Lung (tissue), 11 donors: ENCODE measurements at regions not wholly inside any gene's neighbourhood (a gene's known extent, or its start where the extent isn't known, plus 50 kb on each side); places are given as distances from the start of the nearest gene placed in this dataset.

Experiments
- ATAC-seq: fragments of 200-7000 bp; cut with Tn5 transposase; one replicate; pipeline ENCODE4 v1.9.1; 2020; ENCODE audit warnings: moderate number of reproducible peaks; ENCODE audit not compliant: insufficient read depth, low FRiP score
- DNase-seq, 3 donors: peaks; one replicate each; pipeline ENCODE4 v3.0.0-alpha.2; 2013 to 2017
- H3K27ac ChIP-seq, 2 donors: one replicate each; pipeline ENCODE4 v1.5.1; 2013; ENCODE audit warnings: mild to moderate bottlenecking in 2 of 2, moderate library complexity in 2 of 2, control low read depth in 1 of 2, inconsistent platforms in 1 of 2, low read depth in 1 of 2, low read length in 1 of 2
- H3K27me3 ChIP-seq, 3 donors: one replicate each; pipeline ENCODE4 v1.5.1; 2013; ENCODE audit warnings: low read length in 2 of 3; ENCODE audit not compliant: control insufficient read depth in 3 of 3, insufficient read depth in 3 of 3
- H3K36me3 ChIP-seq, 4 donors: one replicate each; pipeline ENCODE4 v1.5.1; 2013; ENCODE audit warnings: low read length in 4 of 4, mild to moderate bottlenecking in 1 of 4, moderate library complexity in 1 of 4; ENCODE audit not compliant: control insufficient read depth in 4 of 4, insufficient read depth in 4 of 4
- H3K4me1 ChIP-seq, 5 donors: one replicate each; pipeline ENCODE4 v1.5.1; 2013; ENCODE audit warnings: low read length in 5 of 5, mild to moderate bottlenecking in 2 of 5, moderate library complexity in 1 of 5; ENCODE audit not compliant: control insufficient read depth in 5 of 5, insufficient read depth in 5 of 5
- H3K4me3 ChIP-seq: one replicate; pipeline ENCODE4 v1.5.1; 2013; ENCODE audit warnings: mild to moderate bottlenecking, control low read depth, moderate library complexity
- H3K9ac ChIP-seq, 2 donors: one replicate each; pipeline ENCODE4 v1.5.1; 2013; ENCODE audit warnings: low read length in 2 of 2, control low read depth in 1 of 2; ENCODE audit not compliant: insufficient read depth in 1 of 2
- H3K9me3 ChIP-seq, 4 donors: one replicate each; pipeline ENCODE4 v1.5.1; 2013; ENCODE audit warnings: low read length in 3 of 4, mild to moderate bottlenecking in 1 of 4, moderate library complexity in 1 of 4; ENCODE audit not compliant: control insufficient read depth in 4 of 4, insufficient read depth in 3 of 4
- WGBS, 2 donors: extraction: QIAGEN DNeasy Blood & Tissue Kit; methylation state at CpG; one replicate each; pipeline ENCODE4 v1.1.7; 2013; 5-methylcytosine and 5-hydroxymethylcytosine counted together
- TF ChIP-seq, protein P1 (sequence below): IDR thresholded peaks from 2 replicates; pipeline ENCODE4 v1.5.1; 2012; ENCODE audit warnings: mild to moderate bottlenecking; ENCODE audit errors: control extremely low read depth, extremely low read depth
- donor health status: control.
- donor health status: control.
- donor health status: Bipolar disorder and iron deficiency.
- donor health status: healthy.
- donor health status: DM: yes; HTN: yes; CAD: no.

DNA sequence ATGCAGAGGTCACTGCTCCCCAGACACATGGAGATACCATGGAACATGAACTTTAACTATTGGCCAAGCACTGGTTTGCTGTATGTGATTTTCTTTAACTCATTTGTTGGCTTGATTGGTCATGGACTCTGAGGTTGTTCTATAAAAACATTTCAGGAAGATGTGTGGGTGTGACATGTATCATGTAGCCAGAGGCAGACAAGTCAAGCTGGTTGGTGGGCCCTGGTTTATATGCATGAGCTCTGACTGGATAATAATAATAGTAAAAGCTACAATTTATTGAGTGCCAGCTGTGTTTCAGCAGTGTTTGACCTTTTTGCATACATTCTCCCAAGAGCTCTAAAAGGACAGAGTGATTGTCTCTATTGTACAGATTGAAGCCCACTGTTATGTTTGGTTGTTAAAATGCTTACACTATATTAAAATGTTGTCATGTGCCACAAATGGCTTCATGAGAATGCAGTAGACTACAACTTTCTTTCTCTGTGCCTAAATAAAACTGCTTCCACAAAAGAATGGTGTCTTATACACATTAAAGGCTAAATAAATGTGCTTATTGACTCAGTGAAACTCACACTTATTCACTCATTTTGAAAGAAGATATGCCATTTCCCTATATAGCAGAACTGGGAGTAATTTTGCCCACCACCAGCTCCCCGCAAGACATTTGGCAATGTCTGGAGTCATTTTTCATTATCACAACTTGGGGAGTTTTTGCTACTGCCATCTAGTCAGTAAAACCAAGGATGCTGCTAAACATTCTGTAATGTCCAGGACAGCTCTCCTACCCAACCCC is 243.6 kb upstream of the NFE2L3 start:
- H3K9ac ChIP-seq = no peak overlapping the region
- WGBS, 2 donors = 92 to 96% methylated on average over 1 of the region's 1 CpG
- no peaks in the 10 kb centered on the region for H3K9me3 ChIP-seq
- peaks cover 0 to under 1% (median 0%) of the 10 kb centered on the region in 5 donors for H3K4me1 ChIP-seq
- no peak overlapping the region for H3K4me3 ChIP-seq
- H3K36me3 ChIP-seq = no peaks in the 10 kb centered on the region
- DNase-seq = no peak
- no peaks in the 10 kb centered on the region for H3K27me3 ChIP-seq
- ATAC-seq = no peak
- TF ChIP-seq, protein P1, sequence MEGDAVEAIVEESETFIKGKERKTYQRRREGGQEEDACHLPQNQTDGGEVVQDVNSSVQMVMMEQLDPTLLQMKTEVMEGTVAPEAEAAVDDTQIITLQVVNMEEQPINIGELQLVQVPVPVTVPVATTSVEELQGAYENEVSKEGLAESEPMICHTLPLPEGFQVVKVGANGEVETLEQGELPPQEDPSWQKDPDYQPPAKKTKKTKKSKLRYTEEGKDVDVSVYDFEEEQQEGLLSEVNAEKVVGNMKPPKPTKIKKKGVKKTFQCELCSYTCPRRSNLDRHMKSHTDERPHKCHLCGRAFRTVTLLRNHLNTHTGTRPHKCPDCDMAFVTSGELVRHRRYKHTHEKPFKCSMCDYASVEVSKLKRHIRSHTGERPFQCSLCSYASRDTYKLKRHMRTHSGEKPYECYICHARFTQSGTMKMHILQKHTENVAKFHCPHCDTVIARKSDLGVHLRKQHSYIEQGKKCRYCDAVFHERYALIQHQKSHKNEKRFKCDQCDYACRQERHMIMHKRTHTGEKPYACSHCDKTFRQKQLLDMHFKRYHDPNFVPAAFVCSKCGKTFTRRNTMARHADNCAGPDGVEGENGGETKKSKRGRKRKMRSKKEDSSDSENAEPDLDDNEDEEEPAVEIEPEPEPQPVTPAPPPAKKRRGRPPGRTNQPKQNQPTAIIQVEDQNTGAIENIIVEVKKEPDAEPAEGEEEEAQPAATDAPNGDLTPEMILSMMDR = no peak
- H3K27ac ChIP-seq = no peak overlapping the region

DNA sequence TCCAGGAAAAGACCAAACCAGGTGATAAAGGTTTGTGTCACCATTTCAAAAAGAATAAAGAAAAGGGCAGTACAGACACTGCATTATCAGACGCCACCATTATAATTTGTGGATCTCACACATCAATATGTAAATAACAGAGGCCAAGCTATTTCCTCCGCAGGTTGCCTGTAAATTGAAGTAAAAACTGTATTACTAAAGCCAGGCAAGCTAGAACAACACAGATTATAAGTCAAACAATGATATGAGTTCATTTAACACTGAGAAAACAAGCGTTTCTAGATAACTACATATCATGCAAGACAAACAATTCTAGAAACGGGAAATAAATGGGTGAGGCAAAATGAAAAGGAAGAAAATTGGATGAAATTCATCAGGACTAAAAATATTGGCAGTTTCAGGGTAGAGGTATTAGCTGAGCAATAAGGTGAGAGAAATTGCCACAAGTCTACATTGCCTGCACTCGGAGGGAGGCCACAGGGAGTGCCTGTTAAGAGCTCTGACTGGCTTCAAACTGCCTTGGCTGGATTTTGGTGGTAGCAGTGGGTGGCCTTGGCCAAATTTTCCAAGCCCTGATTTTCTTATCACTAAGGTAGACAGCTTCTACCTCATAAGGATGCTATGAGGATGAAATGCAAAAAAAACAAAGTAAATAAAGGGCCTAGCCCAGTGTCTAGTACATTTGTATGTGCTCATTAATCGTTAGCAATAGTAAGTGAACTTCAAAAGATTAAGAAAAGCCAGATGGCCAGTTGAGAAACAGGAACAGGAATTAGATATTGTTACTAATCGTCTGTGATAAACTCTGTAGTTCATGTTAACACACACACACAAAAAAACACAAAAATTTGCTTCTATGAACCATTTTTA is 240.0 kb upstream of the NFE2L3 start:
- ATAC-seq = no peak
- WGBS, 2 donors = 75 to 79% methylated on average over 7 of the region's 7 CpGs

DNA sequence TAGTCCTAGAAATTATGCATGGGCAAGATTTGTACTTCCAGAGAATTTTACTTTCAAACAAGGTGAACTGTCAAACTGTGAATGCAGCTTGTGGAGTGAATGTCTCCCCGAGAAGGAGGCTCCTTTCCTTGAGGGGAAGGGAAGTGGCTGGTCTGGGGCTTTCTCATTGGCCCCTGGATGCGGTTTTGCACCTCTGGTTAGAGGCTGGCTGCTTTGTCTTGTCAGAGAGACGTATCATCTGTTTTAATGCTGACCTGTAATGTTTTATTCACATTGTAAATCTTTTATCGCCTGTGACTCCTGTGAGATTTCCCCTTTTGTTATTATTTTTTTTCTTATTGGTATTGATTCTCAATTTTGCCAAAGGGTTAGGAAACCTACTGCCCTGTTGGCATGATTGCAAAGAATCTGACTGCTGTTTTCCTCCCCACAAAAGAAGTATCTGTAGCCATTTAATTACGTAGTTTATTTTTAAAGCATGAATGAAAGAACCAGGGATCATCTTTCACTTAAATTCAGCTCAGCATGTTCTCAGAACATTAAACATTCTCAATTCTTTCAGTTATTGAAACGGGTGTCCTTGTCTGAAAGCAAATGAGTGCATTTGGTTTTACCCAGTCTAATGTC is 238.3 kb upstream of the NFE2L3 start:
- no peak overlapping the region for H3K4me3 ChIP-seq
- peaks cover 0 to 12% (median 0%) of the 10 kb centered on the region in 5 donors for H3K4me1 ChIP-seq
- no peak overlapping the region for H3K9ac ChIP-seq
- DNase-seq (peak in 2 of 3 donors; percentile 50 to 53), ATAC-seq (no peak)
- no peaks in the 10 kb centered on the region for H3K36me3 ChIP-seq
- H3K27me3 ChIP-seq = no peaks in the 10 kb centered on the region
- 66 to 71% methylated on average over 6 of the region's 6 CpGs for WGBS, 2 donors
- no peaks in the 10 kb centered on the region for H3K9me3 ChIP-seq
- H3K27ac ChIP-seq = no peak overlapping the region
- TF ChIP-seq, protein P1 = no peak

More for the DNA sequence above, 240.0 kb upstream of the NFE2L3 start:
- H3K9ac ChIP-seq = no peak overlapping the region
- H3K4me1 ChIP-seq = peaks cover 0 to 12% (median 0%) of the 10 kb centered on the region in 5 donors
- H3K4me3 ChIP-seq = no peak overlapping the region
- H3K27ac ChIP-seq = no peak overlapping the region
- H3K27me3 ChIP-seq = no peaks in the 10 kb centered on the region
- no peak for DNase-seq
- H3K9me3 ChIP-seq = no peaks in the 10 kb centered on the region
- TF ChIP-seq, protein P1 = no peak
- no peaks in the 10 kb centered on the region for H3K36me3 ChIP-seq
